Liver (tissue), 8 donors: ENCODE measurements at regions not wholly inside any gene's neighbourhood (a gene's known extent, or its start where the extent isn't known, plus 50 kb on each side); places are given as distances from the start of the nearest gene placed in this dataset.

ENCODE experiments used
- DNase-seq: peaks from one replicate; pipeline ENCODE4 v3.0.0-alpha.2; 2017; ENCODE audit warnings: low spot score
- H3K27ac ChIP-seq, 2 donors: one replicate each; pipeline ENCODE4 v1.7.0; 2013; ENCODE audit warnings: inconsistent platforms in 2 of 2, low read length in 2 of 2, control low read depth in 1 of 2, low read depth in 1 of 2, mild to moderate bottlenecking in 1 of 2
- H3K27me3 ChIP-seq, 4 donors: one replicate each; pipeline versions ENCODE4 v1.6.1 to v1.7.0; 2013; ENCODE audit warnings: low read length in 3 of 4, inconsistent platforms in 1 of 4, mild to moderate bottlenecking in 1 of 4, moderate library complexity in 1 of 4; ENCODE audit not compliant: control insufficient read depth in 4 of 4, insufficient read depth in 4 of 4
- H3K36me3 ChIP-seq, 4 donors: one replicate each; pipeline versions ENCODE4 v1.6.1 to v1.7.0; 2013; ENCODE audit warnings: low read length in 3 of 4, mild to moderate bottlenecking in 3 of 4, low read depth in 1 of 4, moderate library complexity in 1 of 4; ENCODE audit not compliant: control insufficient read depth in 4 of 4, insufficient read depth in 3 of 4
- H3K4me1 ChIP-seq, 4 donors: one replicate each; pipeline versions ENCODE4 v1.6.1 to v1.7.0; 2013; ENCODE audit warnings: low read length in 3 of 4, mild to moderate bottlenecking in 3 of 4, moderate library complexity in 1 of 4; ENCODE audit not compliant: control insufficient read depth in 4 of 4, insufficient read depth in 4 of 4
- H3K4me3 ChIP-seq, 3 donors: one replicate each; pipeline versions ENCODE4 v1.6.1 to v1.7.0; 2013; ENCODE audit warnings: low read length in 3 of 3, control low read depth in 1 of 3, low read depth in 1 of 3, mild to moderate bottlenecking in 1 of 3
- H3K9ac ChIP-seq, 2 donors: one replicate each; pipeline ENCODE4 v1.7.0; 2013; ENCODE audit warnings: low read length in 2 of 2, mild to moderate bottlenecking in 2 of 2, moderate library complexity in 2 of 2, control low read depth in 1 of 2, low read depth in 1 of 2
- H3K9me3 ChIP-seq, 4 donors: one replicate each; pipeline versions ENCODE4 v1.6.1 to v1.7.0; 2013; ENCODE audit warnings: low read length in 3 of 4; ENCODE audit not compliant: control insufficient read depth in 4 of 4
- ATF3 ChIP-seq: IDR thresholded peaks from 2 replicates; pipeline ENCODE4 v1.6.1; 2016; ENCODE audit warnings: antibody characterized with exemption
- CTCF ChIP-seq: fragments of 150-350 bp; IDR thresholded peaks from 2 replicates; pipeline ENCODE4 v1.5.1; 2017; ENCODE audit warnings: improper control_type of control experiment, low read depth, low read length; ENCODE audit not compliant: missing input control
- EGR1 ChIP-seq, 2 donors: IDR thresholded peaks; 2 replicates each; pipeline ENCODE4 v1.6.1; 2016 to 2018; ENCODE audit warnings: antibody characterized with exemption in 2 of 2, low read depth in 2 of 2
- FOXA1 ChIP-seq: IDR thresholded peaks from 2 replicates; pipeline ENCODE4 v1.6.1; 2016; ENCODE audit warnings: antibody characterized with exemption
- FOXA2 ChIP-seq: IDR thresholded peaks from 2 replicates; pipeline ENCODE4 v1.6.1; 2016; ENCODE audit warnings: antibody characterized with exemption
- GABPA ChIP-seq, 2 donors: IDR thresholded peaks in 1 of 2; conservative IDR thresholded peaks in 1 of 2; 2 replicates each; pipeline ENCODE4 v1.6.1; 2016; ENCODE audit warnings: antibody characterized with exemption in 2 of 2, mild to moderate bottlenecking in 1 of 2, moderate library complexity in 1 of 2
- HNF4A ChIP-seq, 2 donors: conservative IDR thresholded peaks; 2 replicates each; pipeline ENCODE4 v1.6.1; 2016; ENCODE audit warnings: antibody characterized with exemption in 2 of 2, mild to moderate bottlenecking in 2 of 2
- HNF4G ChIP-seq: IDR thresholded peaks from 2 replicates; pipeline ENCODE4 v1.6.1; 2016; ENCODE audit warnings: antibody characterized with exemption
- JUND ChIP-seq, 2 donors: IDR thresholded peaks; 2 replicates each; pipeline ENCODE4 v1.6.1; 2016; ENCODE audit warnings: antibody characterized with exemption in 2 of 2
- MAX ChIP-seq: IDR thresholded peaks from 2 replicates; pipeline ENCODE4 v1.6.1; 2016; ENCODE audit warnings: antibody characterized with exemption
- NR2F2 ChIP-seq: IDR thresholded peaks from 2 replicates; pipeline ENCODE4 v1.6.1; 2016; ENCODE audit warnings: antibody characterized with exemption
- RAD21 ChIP-seq, 2 donors: IDR thresholded peaks; 2 replicates each; pipeline ENCODE4 v1.6.1; 2016; ENCODE audit warnings: antibody characterized with exemption in 2 of 2, mild to moderate bottlenecking in 2 of 2
- REST ChIP-seq: IDR thresholded peaks from 2 replicates; pipeline ENCODE4 v1.6.1; 2016; ENCODE audit warnings: antibody characterized with exemption, mild to moderate bottlenecking
- SP1 ChIP-seq: IDR thresholded peaks from 2 replicates; pipeline ENCODE4 v1.6.1; 2018; ENCODE audit warnings: antibody characterized with exemption, mild to moderate bottlenecking
- TAF1 ChIP-seq: conservative IDR thresholded peaks from 2 replicates; pipeline ENCODE4 v1.6.1; 2016; ENCODE audit warnings: antibody characterized with exemption, mild to moderate bottlenecking
- YY1 ChIP-seq: IDR thresholded peaks from 2 replicates; pipeline ENCODE4 v1.6.1; 2016; ENCODE audit warnings: antibody characterized with exemption, mild to moderate bottlenecking
- WGBS: extraction: QIAGEN DNeasy Blood & Tissue Kit; methylation state at CpG from one replicate; pipeline ENCODE4 v1.1.7; 2013; 5-methylcytosine and 5-hydroxymethylcytosine counted together
- donor health status: healthy.
- donor health status: healthy.
- donor health status: healthy.
- donor health status: healthy.
- donor health status: healthy.

- H3K27me3 ChIP-seq: no peaks in the 10 kb centered on the region
- no peaks in the 10 kb centered on the region for H3K9me3 ChIP-seq
- WGBS: 68% methylated on average over 3 of the region's 3 CpGs
- no peak overlapping the region for H3K9ac ChIP-seq
- H3K4me3 ChIP-seq: no peak overlapping the region
- no peaks in the 10 kb centered on the region for H3K4me1 ChIP-seq
- no peak for TF ChIP-seq JUND (IDR thresholded peaks at IDR 0.05)
- TF ChIP-seq RAD21 (IDR thresholded peaks at IDR 0.05): no peak
- no peak for TF ChIP-seq SP1
- TF ChIP-seq NR2F2: no peak
- DNase-seq: no peak
- no peaks in the 10 kb centered on the region for H3K36me3 ChIP-seq
- no peak overlapping the region for H3K27ac ChIP-seq
Measured at GRCh38 chr10:64503429-64503828, 982.2 kb downstream of the REEP3 start.

- H3K9me3 ChIP-seq: no peaks in the 10 kb centered on the region
- no peaks in the 10 kb centered on the region for H3K4me1 ChIP-seq
- no peak overlapping the region for H3K9ac ChIP-seq
- H3K27ac ChIP-seq: no peak overlapping the region
- no peaks in the 10 kb centered on the region for H3K27me3 ChIP-seq
- H3K4me3 ChIP-seq: no peak overlapping the region
- DNase-seq: no peak
- no peaks in the 10 kb centered on the region for H3K36me3 ChIP-seq
- WGBS: 79% methylated on average over 1 of the region's 1 CpG
- TF ChIP-seq TAF1 (no peak), YY1 (no peak), NR2F2 (no peak), HNF4A (conservative IDR thresholded peaks at IDR 0.05) (no peak), FOXA2 (no peak), HNF4G (no peak), GABPA (IDR thresholded peaks at IDR 0.05 in 1 of 2, conservative IDR thresholded peaks at IDR 0.05 in 1 of 2) (no peak), JUND (IDR thresholded peaks at IDR 0.05) (no peak), ATF3 (no peak), MAX (no peak), CTCF (no peak), EGR1 (IDR thresholded peaks at IDR 0.05; ENCODE audit: low read depth in 2 of 2) (no peak), RAD21 (IDR thresholded peaks at IDR 0.05) (no peak)
Measured at GRCh38 chr10:64505501-64505900, 984.3 kb downstream of the REEP3 start.

GRCh38 chr10:64506963-64507362 lies 985.8 kb downstream of the REEP3 start:
- WGBS: 68% methylated on average over 3 of the region's 3 CpGs
- H3K27me3 ChIP-seq: no peaks in the 10 kb centered on the region
- H3K9ac ChIP-seq: no peak overlapping the region
- H3K27ac ChIP-seq: no peak overlapping the region
- TF ChIP-seq YY1 (no peak), REST (no peak), ATF3 (no peak), MAX (no peak), FOXA1 (no peak), CTCF (no peak), HNF4G (no peak), EGR1 (IDR thresholded peaks at IDR 0.05; ENCODE audit: low read depth in 2 of 2) (no peak), TAF1 (no peak), NR2F2 (no peak), SP1 (no peak), RAD21 (IDR thresholded peaks at IDR 0.05) (no peak), JUND (IDR thresholded peaks at IDR 0.05) (no peak), HNF4A (conservative IDR thresholded peaks at IDR 0.05) (no peak)
- H3K4me1 ChIP-seq: no peaks in the 10 kb centered on the region
- no peak for DNase-seq
- no peaks in the 10 kb centered on the region for H3K36me3 ChIP-seq
- H3K4me3 ChIP-seq: no peak overlapping the region
- H3K9me3 ChIP-seq: no peaks in the 10 kb centered on the region
